Ovary (tissue), 7 donors: ENCODE measurements at regions not wholly inside any gene's neighbourhood (a gene's known extent, or its start where the extent isn't known, plus 50 kb on each side); places are given as distances from the start of the nearest gene placed in this dataset.

Experiments used
- DNase-seq, 5 donors: peaks; one replicate each; pipeline ENCODE4 v3.0.0-alpha.2; 2019 to 2020
- H3K27ac ChIP-seq, 2 donors: fragments of 200-600 bp; one replicate each; pipeline versions ENCODE4 v1.5.1 to v1.8.0; 2019 to 2022
- H3K27me3 ChIP-seq: fragments of 200-600 bp; one replicate; pipeline ENCODE4 v1.8.0; 2022
- H3K36me3 ChIP-seq: fragments of 200-600 bp; sonication (generic); one replicate; pipeline ENCODE4 v1.5.1; 2019
- H3K4me1 ChIP-seq: one replicate; pipeline ENCODE4 v1.8.1; 2013; ENCODE audit warnings: mild to moderate bottlenecking, moderate library complexity; ENCODE audit not compliant: insufficient read depth
- H3K4me3 ChIP-seq: fragments of 200-600 bp; sonication (generic); one replicate; pipeline ENCODE4 v1.5.1; 2017
- H3K9me3 ChIP-seq, 2 donors: fragments of 200-600 bp in 1 of 2; sonication (generic) in 1 of 2; one replicate each; pipeline versions ENCODE4 v1.5.1 to v1.8.1; 2013 to 2019; ENCODE audit warnings: mild to moderate bottlenecking in 1 of 2, moderate library complexity in 1 of 2
- EP300 ChIP-seq: sonication (generic); formaldehyde crosslinking; IDR thresholded peaks from one replicate; pipeline ENCODE4 v1.6.1; 2017; ENCODE audit warnings: antibody characterized with exemption
- POLR2A ChIP-seq: fragments of 450-650 bp; IDR thresholded peaks from one replicate; pipeline ENCODE4 v1.6.1; 2017; ENCODE audit warnings: antibody characterized with exemption, mild to moderate bottlenecking, moderate library complexity
- WGBS, 3 donors: extraction: QIAGEN DNeasy Blood & Tissue Kit in 1 of 3; methylation state at CpG; one replicate each; pipeline versions ENCODE4 v1.1.5 to v1.1.7; 2013 to 2017; 5-methylcytosine and 5-hydroxymethylcytosine counted together
- intact Hi-C, 4 donors: fragments of 100-400 bp; cut with DNase I; formaldehyde crosslinking; loops; one replicate each; pipeline versions ENCODE4 v1.11.0 to v1.15.1; 2022 to 2023
- TF ChIP-seq, protein P1 (sequence below), 3 donors: fragments of 450-650 bp in 2 of 3; fragments of 200-600 bp in 1 of 3; IDR thresholded peaks; one replicate each; pipeline versions ENCODE4 v1.5.1 to v1.8.0; 2016 to 2022; ENCODE audit warnings: antibody characterized with exemption in 3 of 3, mild to moderate bottlenecking in 1 of 3
- donor health status: DM: no; HTN: no; CAD: no; lungs with moderate emphysema.
- donor health status: DM: no; HTN: no; CAD: no.
- donor health status: Bipolar disorder and iron deficiency.
- donor health status: DM: no; HTN: no; CAD: no.
- donor health status: DM: yes; HTN: yes; CAD: no.

DNA sequence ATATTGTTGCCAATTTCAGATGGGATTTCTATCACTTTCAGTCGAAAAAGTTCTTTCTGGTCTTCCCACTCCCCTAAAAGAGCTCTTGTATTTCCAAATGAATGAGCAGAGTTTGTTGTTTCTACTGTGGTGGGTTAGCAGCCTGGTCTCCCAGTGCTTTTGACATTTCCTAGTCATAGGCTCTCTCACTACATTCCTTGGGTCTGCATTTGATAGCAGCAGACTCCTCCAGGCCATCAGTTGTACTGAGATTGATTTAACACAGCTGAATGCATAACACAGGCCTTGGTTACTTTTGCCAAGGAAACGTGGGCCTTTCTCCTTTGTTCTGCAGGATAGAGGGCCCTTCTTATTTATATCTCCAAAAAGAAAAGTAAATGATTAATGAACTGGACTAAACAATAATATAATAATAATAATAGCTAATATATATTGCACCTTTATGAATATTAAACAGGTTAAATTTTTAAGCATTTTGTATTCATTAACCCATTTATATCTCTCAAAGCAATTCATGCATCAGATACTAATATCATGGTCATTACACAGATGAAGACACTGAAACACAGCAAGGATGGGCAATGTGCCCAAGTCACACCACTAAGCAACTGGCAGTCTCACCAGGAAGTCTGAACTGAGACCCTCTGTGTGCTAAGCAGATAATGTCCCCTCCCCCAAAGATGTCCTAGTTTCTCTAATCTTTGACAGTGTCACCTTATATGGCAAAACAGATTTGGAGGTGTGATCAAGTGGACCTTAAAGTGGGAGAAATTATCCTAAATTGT, 1579.2 kb downstream of the AACS start:
- DNase-seq, result no peak
- no peak overlapping the region for H3K4me3 ChIP-seq
- H3K27me3 ChIP-seq, result no peaks in the 10 kb centered on the region
- no peak for TF ChIP-seq EP300
- TF ChIP-seq, protein P1, sequence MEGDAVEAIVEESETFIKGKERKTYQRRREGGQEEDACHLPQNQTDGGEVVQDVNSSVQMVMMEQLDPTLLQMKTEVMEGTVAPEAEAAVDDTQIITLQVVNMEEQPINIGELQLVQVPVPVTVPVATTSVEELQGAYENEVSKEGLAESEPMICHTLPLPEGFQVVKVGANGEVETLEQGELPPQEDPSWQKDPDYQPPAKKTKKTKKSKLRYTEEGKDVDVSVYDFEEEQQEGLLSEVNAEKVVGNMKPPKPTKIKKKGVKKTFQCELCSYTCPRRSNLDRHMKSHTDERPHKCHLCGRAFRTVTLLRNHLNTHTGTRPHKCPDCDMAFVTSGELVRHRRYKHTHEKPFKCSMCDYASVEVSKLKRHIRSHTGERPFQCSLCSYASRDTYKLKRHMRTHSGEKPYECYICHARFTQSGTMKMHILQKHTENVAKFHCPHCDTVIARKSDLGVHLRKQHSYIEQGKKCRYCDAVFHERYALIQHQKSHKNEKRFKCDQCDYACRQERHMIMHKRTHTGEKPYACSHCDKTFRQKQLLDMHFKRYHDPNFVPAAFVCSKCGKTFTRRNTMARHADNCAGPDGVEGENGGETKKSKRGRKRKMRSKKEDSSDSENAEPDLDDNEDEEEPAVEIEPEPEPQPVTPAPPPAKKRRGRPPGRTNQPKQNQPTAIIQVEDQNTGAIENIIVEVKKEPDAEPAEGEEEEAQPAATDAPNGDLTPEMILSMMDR (IDR thresholded peaks at IDR 0.05), result no peak
- TF ChIP-seq POLR2A, result no peak
- H3K27ac ChIP-seq, result no peak overlapping the region
- no peaks in the 10 kb centered on the region for H3K9me3 ChIP-seq
- intact Hi-C loops, result no loop called here
- no peaks in the 10 kb centered on the region for H3K4me1 ChIP-seq
- H3K36me3 ChIP-seq, result no peaks in the 10 kb centered on the region
- 28 to 39% (median 31%) methylated on average over 2 of the region's 2 CpGs for WGBS, 3 donors

DNA sequence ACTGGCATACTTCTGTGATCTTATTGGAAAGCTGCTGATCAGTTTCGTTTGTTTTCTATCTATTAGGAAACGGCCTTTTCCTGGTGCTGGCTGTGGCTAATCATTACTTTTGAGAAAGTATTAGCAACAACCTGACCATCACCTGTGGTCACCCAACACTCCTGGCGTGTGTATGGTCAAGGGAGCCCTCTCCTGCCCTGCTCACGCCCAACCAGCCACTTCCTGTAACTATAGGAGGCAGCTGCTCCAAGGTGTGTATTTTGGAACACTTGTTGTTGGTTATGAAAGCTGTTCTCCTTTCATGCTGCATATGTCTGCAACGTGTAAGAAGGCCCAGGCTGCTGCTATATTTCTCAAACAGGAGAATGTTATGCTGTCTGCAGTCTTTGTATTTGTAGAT, 1582.8 kb downstream of the AACS start:
- H3K4me1 ChIP-seq, result no peaks in the 10 kb centered on the region
- H3K27ac ChIP-seq, result no peak overlapping the region
- 56 to 75% (median 61%) methylated on average over 5 of the region's 5 CpGs for WGBS, 3 donors
- TF ChIP-seq POLR2A, result no peak
- TF ChIP-seq EP300, result no peak
- TF ChIP-seq, protein P1 (IDR thresholded peaks at IDR 0.05), result no peak
- H3K4me3 ChIP-seq, result no peak overlapping the region
- DNase-seq, result no peak
- intact Hi-C loops, result no loop called here
- H3K27me3 ChIP-seq, result no peaks in the 10 kb centered on the region
- no peaks in the 10 kb centered on the region for H3K9me3 ChIP-seq
- H3K36me3 ChIP-seq, result no peaks in the 10 kb centered on the region

DNA sequence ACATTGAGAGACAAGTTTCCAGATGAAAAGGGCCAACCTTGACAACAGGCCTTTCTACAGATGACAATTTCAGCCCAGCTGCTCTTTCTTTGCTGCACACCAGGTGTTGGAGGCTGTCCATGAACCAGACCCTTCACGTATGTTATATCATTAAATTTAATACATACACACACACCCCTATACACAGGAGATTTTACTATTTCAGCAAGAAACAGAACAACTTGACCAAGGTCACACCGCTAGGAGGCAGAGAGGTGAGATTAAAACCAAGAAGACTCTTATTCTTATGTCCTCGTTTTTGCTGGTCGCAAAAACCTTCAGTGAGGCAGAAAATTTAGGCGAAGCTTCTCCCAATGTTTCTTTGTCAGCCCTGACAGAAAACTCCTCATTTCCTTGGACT, 1585.9 kb downstream of the AACS start:
- intact Hi-C loops, result no loop called here
- no peak for DNase-seq
- Histone ChIP-seq H3K4me1 (no peaks in the 10 kb centered on the region), H3K27ac (no peak overlapping the region), H3K4me3 (no peak overlapping the region), H3K27me3 (no peaks in the 10 kb centered on the region), H3K9me3 (no peaks in the 10 kb centered on the region), H3K36me3 (no peaks in the 10 kb centered on the region)
- WGBS, 3 donors, result 60 to 68% (median 63%) methylated on average over 5 of the region's 5 CpGs
- TF ChIP-seq EP300 (no peak), POLR2A (no peak)
- TF ChIP-seq, protein P1 (IDR thresholded peaks at IDR 0.05), result no peak

DNA sequence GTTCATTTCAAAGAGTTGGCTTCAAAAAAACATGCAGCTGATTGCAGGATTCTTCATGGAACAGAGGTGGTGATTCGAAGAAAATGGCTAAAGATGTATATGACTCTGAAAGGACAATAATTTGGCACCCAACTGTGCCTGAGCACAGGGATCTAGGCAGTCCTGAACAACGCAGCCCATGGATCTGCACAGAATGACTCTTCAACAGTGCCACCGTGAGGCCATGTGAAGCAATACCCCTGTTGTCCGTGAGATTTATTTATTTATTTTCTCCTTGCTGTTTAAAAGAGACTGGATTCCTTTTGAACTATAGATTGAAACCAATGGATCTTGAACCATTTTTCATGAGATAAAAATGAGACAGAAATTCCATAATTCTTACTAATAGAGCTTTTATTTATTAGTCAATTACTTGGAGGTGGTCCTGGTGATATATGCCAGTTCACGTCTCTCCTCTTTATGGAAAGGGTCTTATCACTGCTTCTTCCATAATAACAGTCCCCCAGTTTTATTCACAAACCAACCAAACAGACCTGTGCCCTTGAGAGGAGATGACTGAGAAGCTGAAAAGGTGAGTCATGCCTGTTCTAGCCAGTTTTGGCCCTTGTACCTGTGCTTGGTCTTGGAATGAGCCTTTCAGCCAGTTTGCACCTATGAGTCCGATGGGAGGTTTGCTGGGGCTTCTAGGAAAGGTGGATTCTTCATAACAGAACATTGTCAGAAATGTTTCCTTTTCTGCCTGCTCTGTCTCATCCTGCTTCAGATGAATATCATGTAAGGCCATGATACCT, 1598.3 kb downstream of the AACS start:
- WGBS, 3 donors, result 34 to 42% (median 36%) methylated on average over 6 of the region's 6 CpGs
- intact Hi-C loops, result no loop called here
- no peaks in the 10 kb centered on the region for H3K4me1 ChIP-seq
- no peaks in the 10 kb centered on the region for H3K27me3 ChIP-seq
- TF ChIP-seq POLR2A, result no peak
- TF ChIP-seq, protein P1 (IDR thresholded peaks at IDR 0.05), result no peak
- TF ChIP-seq EP300, result no peak
- H3K36me3 ChIP-seq, result no peaks in the 10 kb centered on the region
- no peak for DNase-seq
- H3K27ac ChIP-seq, result no peak overlapping the region
- no peaks in the 10 kb centered on the region for H3K9me3 ChIP-seq
- H3K4me3 ChIP-seq, result no peak overlapping the region
